Kidney (tissue), 13 donors: ENCODE measurements at regions not wholly inside any gene's neighbourhood (a gene's known extent, or its start where the extent isn't known, plus 50 kb on each side); places are given as distances from the start of the nearest gene placed in this dataset.

Experiments used
- DNase-seq, 5 donors: peaks; one replicate each; pipeline ENCODE4 v3.0.0-alpha.2; 2013 to 2020
- FAIRE-seq: peaks from 2 replicates; lab custom pipeline; 2012; peaks lifted over from hg19 to GRCh38; lab: Jason Lieb, UNC
- H3K27ac ChIP-seq, 2 donors: one replicate each; pipeline ENCODE4 v1.7.0; 2013; ENCODE audit warnings: low read depth in 2 of 2, low read length in 2 of 2, inconsistent platforms in 1 of 2
- H3K27me3 ChIP-seq: one replicate; pipeline ENCODE4 v1.7.1; 2013; ENCODE audit warnings: low read length, inconsistent platforms; ENCODE audit not compliant: control insufficient read depth, insufficient read depth
- H3K36me3 ChIP-seq, 3 donors: one replicate each; pipeline versions ENCODE4 v1.7.0 to v1.7.1; 2013; ENCODE audit warnings: low read length in 3 of 3, control low read depth in 1 of 3, inconsistent platforms in 1 of 3; ENCODE audit not compliant: insufficient read depth in 3 of 3, control insufficient read depth in 2 of 3
- H3K4me1 ChIP-seq, 3 donors: one replicate each; pipeline versions ENCODE4 v1.7.0 to v1.7.1; 2013; ENCODE audit warnings: low read length in 3 of 3, inconsistent platforms in 1 of 3, low read depth in 1 of 3; ENCODE audit not compliant: control insufficient read depth in 2 of 3, insufficient read depth in 2 of 3
- H3K4me3 ChIP-seq, 3 donors: one replicate each; pipeline versions ENCODE4 v1.7.0 to v1.8.1; 2013; ENCODE audit warnings: low read length in 3 of 3, control low read depth in 1 of 3, inconsistent platforms in 1 of 3
- H3K9ac ChIP-seq, 3 donors: one replicate each; pipeline versions ENCODE4 v1.7.0 to v1.7.1; 2013; ENCODE audit warnings: low read length in 3 of 3, control low read depth in 1 of 3, inconsistent platforms in 1 of 3
- H3K9me3 ChIP-seq, 3 donors: one replicate each; pipeline versions ENCODE4 v1.7.0 to v1.7.1; 2013; ENCODE audit warnings: low read length in 3 of 3, control low read depth in 1 of 3, inconsistent platforms in 1 of 3; ENCODE audit not compliant: control insufficient read depth in 2 of 3, insufficient read depth in 1 of 3
- CTCF ChIP-seq: IDR thresholded peaks from 3 replicates; pipeline ENCODE4 v1.5.1; 2012; ENCODE audit warnings: mild to moderate bottlenecking, moderate library complexity, borderline replicate concordance; ENCODE audit not compliant: insufficient read depth; ENCODE audit errors: extremely low read depth
- intact Hi-C: fragments of 100-400 bp; cut with DNase I; formaldehyde crosslinking; loops from one replicate; pipeline ENCODE4 v1.11.1; 2022
- donor health status: control.
- donor health status: control.
- donor health status: control.
- donor health status: control.
- donor health status: control.
- donor health status: DM: yes; HTN: yes; CAD: no.
- donor health status: Normal renal cell carcinoma (clear cell type).

DNA sequence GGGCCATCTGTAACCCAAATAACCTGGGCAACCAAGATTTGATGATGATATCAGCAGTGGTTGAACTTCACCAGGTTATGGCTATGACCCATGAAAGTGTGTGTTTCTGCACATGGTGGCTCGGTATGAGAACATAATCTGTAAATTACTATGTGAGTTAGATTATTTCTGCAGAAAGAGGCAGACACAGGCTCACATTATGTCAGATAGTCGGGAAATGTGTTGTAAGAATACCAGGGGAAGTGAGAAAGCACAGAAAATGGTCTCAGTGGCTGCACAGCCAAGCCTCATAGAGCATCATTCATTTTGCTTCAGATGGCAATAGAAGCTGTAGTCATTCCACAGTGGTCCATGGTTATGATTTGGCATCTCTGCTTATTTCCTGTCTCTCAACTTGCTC lies 63.0 kb upstream of the RBPJ start:
- Histone ChIP-seq H3K9me3 (no peaks in the 10 kb centered on the region), H3K27me3 (no peaks in the 10 kb centered on the region), H3K36me3 (no peaks in the 10 kb centered on the region), H3K27ac (no peak overlapping the region), H3K4me1 (no peaks in the 10 kb centered on the region), H3K9ac (no peak overlapping the region), H3K4me3 (no peak overlapping the region)
- DNase-seq (no peak), FAIRE-seq (no peak)
- TF ChIP-seq CTCF = no peak
- intact Hi-C loops = no loop called here

GRCh38 chr4:26260571-26260970 lies 60.2 kb upstream of the RBPJ start:
- Histone ChIP-seq H3K27ac (no peak overlapping the region), H3K36me3 (no peaks in the 10 kb centered on the region), H3K4me1 (no peaks in the 10 kb centered on the region), H3K9me3 (no peaks in the 10 kb centered on the region), H3K9ac (no peak overlapping the region), H3K27me3 (no peaks in the 10 kb centered on the region), H3K4me3 (no peak overlapping the region)
- no peak for TF ChIP-seq CTCF
- intact Hi-C loops = no loop called here
- FAIRE-seq (no peak), DNase-seq (no peak)

- Histone ChIP-seq H3K27me3 (no peaks in the 10 kb centered on the region), H3K27ac (no peak overlapping the region), H3K4me3 (no peak overlapping the region), H3K36me3 (no peaks in the 10 kb centered on the region), H3K9me3 (no peaks in the 10 kb centered on the region), H3K4me1 (no peaks in the 10 kb centered on the region), H3K9ac (no peak overlapping the region)
- no peak for DNase-seq
- intact Hi-C loops = no loop called here
- TF ChIP-seq CTCF = no peak
- FAIRE-seq = no peak
Observed at GRCh38 chr4:26261405-26261804, 59.4 kb upstream of the RBPJ start.

DNA sequence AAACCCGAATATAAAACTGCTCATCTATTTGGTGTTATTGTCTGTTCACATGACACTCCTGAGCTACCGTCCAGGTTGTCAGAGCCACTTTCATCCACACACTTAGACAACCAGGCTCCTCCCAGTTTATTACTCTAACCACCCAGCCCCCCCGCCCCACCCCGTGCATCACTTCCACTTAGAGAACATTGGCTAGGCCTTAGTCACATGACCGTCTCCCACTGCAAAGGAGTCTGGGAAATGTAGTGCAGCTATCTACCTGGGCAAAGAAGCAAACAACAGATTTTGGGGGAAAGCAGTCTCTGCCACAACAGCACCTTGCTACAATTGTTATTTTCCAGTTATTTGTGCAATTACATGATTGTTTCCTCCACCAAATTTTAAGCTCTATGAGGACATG lies 57.6 kb upstream of the RBPJ start:
- H3K27ac ChIP-seq = no peak overlapping the region
- intact Hi-C loops = no loop called here
- H3K9ac ChIP-seq = no peak overlapping the region
- H3K4me1 ChIP-seq = no peaks in the 10 kb centered on the region
- no peaks in the 10 kb centered on the region for H3K27me3 ChIP-seq
- no peak overlapping the region for H3K4me3 ChIP-seq
- no peaks in the 10 kb centered on the region for H3K9me3 ChIP-seq
- DNase-seq = no peak
- TF ChIP-seq CTCF = no peak
- FAIRE-seq = no peak
- no peaks in the 10 kb centered on the region for H3K36me3 ChIP-seq
